HepG2 (cell line): ENCODE measurements at regions not wholly inside any gene's neighbourhood (a gene's known extent, or its start where the extent isn't known, plus 50 kb on each side); places are given as distances from the start of the nearest gene placed in this dataset.

Experiments
- AHDC1 ChIP-seq: sonication (generic); formaldehyde crosslinking; IDR thresholded peaks from 2 replicates; pipeline ENCODE4 v1.5.1; 2020; ENCODE audit warnings: mild to moderate bottlenecking, missing genetic modification reagents, borderline replicate concordance
- BCL3 ChIP-seq: sonication (generic); formaldehyde crosslinking; IDR thresholded peaks from 2 replicates; pipeline ENCODE4 v1.5.1; 2020; ENCODE audit warnings: mild to moderate bottlenecking, missing genetic modification reagents, moderate library complexity
- CBX2 ChIP-seq, 2 experiments: fragments of 200-600 bp in 1 of 2; sonication (generic); formaldehyde crosslinking in 1 of 2; IDR thresholded peaks; 2 replicates each; pipeline versions ENCODE4 v1.7.0 to v1.8.1; 2018 to 2022; ENCODE audit warnings: low read depth in 2 of 2, low read length in 1 of 2, mild to moderate bottlenecking in 1 of 2, missing genetic modification reagents in 1 of 2
- CCAR2 ChIP-seq: fragments of 200-400 bp; formaldehyde crosslinking; optimal IDR thresholded peaks from 2 replicates; pipeline ENCODE3; 2018; ENCODE audit warnings: low read depth, mild to moderate bottlenecking, low read length, moderate library complexity
- EP300 ChIP-seq, 3 experiments: sonication (generic) in 1 of 3; formaldehyde crosslinking in 1 of 3; IDR thresholded peaks; 2 replicates each; pipeline versions ENCODE4 v1.5.1 to v1.6.1; 2011 to 2020; ENCODE audit warnings: low read depth in 2 of 3, low read length in 2 of 3, borderline replicate concordance in 1 of 3, improper control_type of control experiment in 1 of 3, mild to moderate bottlenecking in 1 of 3, missing genetic modification reagents in 1 of 3, moderate library complexity in 1 of 3
- FOXA3 ChIP-seq: IDR thresholded peaks from 2 replicates; pipeline ENCODE4 v1.6.1; 2016; ENCODE audit warnings: missing genetic modification reagents, missing compliant biosample characterization
- GATAD2A ChIP-seq: IDR thresholded peaks from 2 replicates; pipeline ENCODE4 v1.6.1; 2016
- ISL2 ChIP-seq: sonication (generic); formaldehyde crosslinking; IDR thresholded peaks from 2 replicates; pipeline ENCODE4 v1.5.0; 2020; ENCODE audit warnings: missing genetic modification reagents
- KDM3A ChIP-seq: IDR thresholded peaks from 2 replicates; pipeline ENCODE4 v1.6.1; 2018; ENCODE audit warnings: low read depth, missing compliant biosample characterization
- MLX ChIP-seq: IDR thresholded peaks from 2 replicates; pipeline ENCODE4 v1.6.1; 2016
- PHB2 ChIP-seq: fragments of 450-650 bp; IDR thresholded peaks from 2 replicates; pipeline ENCODE4 v1.6.1; 2018; ENCODE audit not compliant: partially characterized antibody
- POLR2G ChIP-seq: fragments of 200-400 bp; formaldehyde crosslinking; IDR thresholded peaks from 2 replicates; pipeline ENCODE4 v1.6.1; 2018; ENCODE audit warnings: mild to moderate bottlenecking, low read depth, low read length, moderate library complexity
- RELA ChIP-seq: sonication (generic); formaldehyde crosslinking; IDR thresholded peaks from 2 replicates; pipeline ENCODE4 v1.4.0; 2020; ENCODE audit warnings: missing genetic modification reagents
- SATB2 ChIP-seq: sonication (generic); formaldehyde crosslinking; IDR thresholded peaks from 2 replicates; pipeline ENCODE4 v1.5.0; 2020; ENCODE audit warnings: missing genetic modification reagents
- SMAD9 ChIP-seq: sonication (generic); formaldehyde crosslinking; IDR thresholded peaks from 2 replicates; pipeline ENCODE4 v1.5.1; 2020; ENCODE audit warnings: mild to moderate bottlenecking, missing genetic modification reagents
- SP5 ChIP-seq: IDR thresholded peaks from 2 replicates; pipeline ENCODE4 v1.6.1; 2016; ENCODE audit warnings: low read depth, borderline replicate concordance
- TBL1XR1 ChIP-seq: fragments of 150-350 bp; IDR thresholded peaks from 2 replicates; pipeline ENCODE4 v1.6.1; 2014; ENCODE audit warnings: borderline replicate concordance, low read length; ENCODE audit not compliant: partially characterized antibody
- TEAD2 ChIP-seq: sonication (generic); formaldehyde crosslinking; IDR thresholded peaks from 2 replicates; pipeline ENCODE4 v1.9.0; 2021; ENCODE audit warnings: missing genetic modification reagents
- YEATS4 ChIP-seq: sonication (generic); formaldehyde crosslinking; IDR thresholded peaks from 2 replicates; pipeline ENCODE4 v1.4.0; 2020; ENCODE audit warnings: missing genetic modification reagents, borderline replicate concordance
- ZFP62 ChIP-seq: sonication (generic); formaldehyde crosslinking; IDR thresholded peaks from 2 replicates; pipeline ENCODE4 v1.4.0; 2020; ENCODE audit warnings: missing genetic modification reagents
- ZMYM4 ChIP-seq: sonication (generic); formaldehyde crosslinking; IDR thresholded peaks from 2 replicates; pipeline ENCODE4 v1.8.1; 2023; ENCODE audit warnings: mild to moderate bottlenecking, missing genetic modification reagents
- ZNF3 ChIP-seq: IDR thresholded peaks from 2 replicates; pipeline ENCODE4 v1.7.0; 2017; ENCODE audit warnings: inconsistent platforms
- ZNF740 ChIP-seq: sonication (generic); formaldehyde crosslinking; IDR thresholded peaks from 2 replicates; pipeline ENCODE4 v1.4.0; 2020; ENCODE audit warnings: missing genetic modification reagents
- ZSCAN22 ChIP-seq: sonication (generic); formaldehyde crosslinking; IDR thresholded peaks from 2 replicates; pipeline ENCODE4 v1.4.0; 2020; ENCODE audit warnings: mild to moderate bottlenecking, missing genetic modification reagents

GRCh38 chr2:186342029-186342428 lies 144.0 kb upstream of the ZC3H15 start (continued):
- TF ChIP-seq MLX (CRISPR knock-in tag) (no peak; the same call in 1 of the 2 replicates), YEATS4 (CRISPR knock-in tag) (no peak), POLR2G (no peak), ZNF740 (CRISPR knock-in tag) (no peak), TBL1XR1 (no peak), AHDC1 (CRISPR knock-in tag) (peak; percentile 62; the same call in 1 of the 2 replicates), RELA (CRISPR knock-in tag) (no peak), ZFP62 (CRISPR knock-in tag) (no peak), CCAR2 (no peak), TEAD2 (CRISPR knock-in tag) (no peak), ISL2 (CRISPR knock-in tag) (peak; percentile 65; the same call in 1 of the 2 replicates), EP300 (IDR thresholded peaks at IDR 0.05; ENCODE audit: low read depth in 2 of 2, low read length in 2 of 2) (peak in 1 of 2 experiments; percentile 60; a peak in 2 of 4 replicates), EP300 (CRISPR knock-in tag; IDR thresholded peaks at IDR 0.05; ENCODE audit: borderline replicate concordance) (no peak), SATB2 (CRISPR knock-in tag) (no peak), ZSCAN22 (no peak), KDM3A (CRISPR knock-in tag) (no peak), BCL3 (no peak), CBX2 (IDR thresholded peaks at IDR 0.05; ENCODE audit: low read depth, low read length) (no peak), CBX2 (CRISPR knock-in tag; IDR thresholded peaks at IDR 0.05; ENCODE audit: low read depth) (no peak), PHB2 (no peak), GATAD2A (CRISPR knock-in tag) (peak; percentile 65), ZMYM4 (CRISPR knock-in tag) (no peak), SMAD9 (CRISPR knock-in tag) (no peak), ZNF3 (CRISPR knock-in tag) (no peak), FOXA3 (peak; percentile 75), SP5 (no peak)
